IMR-90 (cell line): ENCODE measurements at regions not wholly inside any gene's neighbourhood (a gene's known extent, or its start where the extent isn't known, plus 50 kb on each side); places are given as distances from the start of the nearest gene placed in this dataset.
"Not testable (repeated sequence)": the region's sequence is repeated elsewhere in the genome, so short reads cannot be mapped to it uniquely, and the experiment has no call there.

ENCODE experiments used
- ATAC-seq: fragments of 200-7000 bp; cut with Tn5 transposase; 2 replicates; pipeline ENCODE4 v1.9.1; 2020; ENCODE audit warnings: low read depth, mild to moderate bottlenecking, moderate library complexity
- BruUV-seq: library from RNA; stranded (reverse); fragments of 400-500 nt; replicated peaks from 2 replicates; lab custom pipeline; 2021; lab: Mats Ljungman, UMichigan
- CTCF ChIA-PET: fragments of 300-600 bp; formaldehyde crosslinking; extraction: SDS; loops from one replicate; lab custom pipeline; 2021; ENCODE audit warnings: antibody characterized with exemption; lab: Yijun Ruan, JAX
- POLR2A ChIA-PET: fragments of 300-600 bp; sonication (Branson Sonifier 250); formaldehyde crosslinking; loops from one replicate; lab custom pipeline; 2022; ENCODE audit warnings: antibody characterized with exemption; ENCODE audit not compliant: unreplicated experiment; lab: Charles Lee
- DNase-seq: peaks from one replicate; pipeline ENCODE4 v3.0.0; 2013
- H2AFZ ChIP-seq: replicated peaks from 2 replicates; pipeline ENCODE3; 2013; ENCODE audit warnings: low read length, mild to moderate bottlenecking; ENCODE audit not compliant: poor library complexity
- H2AK5ac ChIP-seq: 2 replicates; pipeline ENCODE4 v1.6.1; 2013; ENCODE audit warnings: low read depth, low read length, inconsistent platforms
- H2AK9ac ChIP-seq: replicated peaks from 2 replicates; pipeline ENCODE3; 2013; ENCODE audit warnings: mild to moderate bottlenecking, low read depth, low read length, moderate library complexity; ENCODE audit not compliant: poor library complexity
- H2BK120ac ChIP-seq: 2 replicates; pipeline ENCODE4 v1.6.1; 2013; ENCODE audit warnings: low read depth, low read length, inconsistent platforms
- H2BK15ac ChIP-seq: 3 replicates; pipeline ENCODE4 v1.6.1; 2013; ENCODE audit warnings: low read depth, low read length, inconsistent platforms
- H2BK20ac ChIP-seq: 2 replicates; pipeline ENCODE4 v1.6.1; 2013; ENCODE audit warnings: low read depth, mild to moderate bottlenecking, inconsistent platforms, low read length, moderate library complexity
- H2BK5ac ChIP-seq: 2 replicates; pipeline ENCODE4 v1.6.1; 2013; ENCODE audit warnings: mild to moderate bottlenecking, low read depth, low read length, inconsistent platforms; ENCODE audit not compliant: poor library complexity, severe bottlenecking
- H3K14ac ChIP-seq: replicated peaks from 2 replicates; pipeline ENCODE4 v1.6.1; 2013; ENCODE audit warnings: low read depth, low read length, inconsistent platforms
- H3K18ac ChIP-seq: 2 replicates; pipeline ENCODE4 v1.6.1; 2013; ENCODE audit warnings: low read depth, low read length, control low read depth
- H3K23ac ChIP-seq: 2 replicates; pipeline ENCODE4 v1.6.1; 2013; ENCODE audit warnings: low read depth, low read length, inconsistent platforms
- H3K27ac ChIP-seq: 2 replicates; pipeline ENCODE4 v1.5.1; 2013; ENCODE audit warnings: mild to moderate bottlenecking, control low read depth, low read length; ENCODE audit not compliant: insufficient read depth
- H3K27me3 ChIP-seq: 2 replicates; pipeline ENCODE4 v1.6.1; 2013; ENCODE audit warnings: low read length; ENCODE audit not compliant: control insufficient read depth, insufficient read depth
- H3K36me3 ChIP-seq: 2 replicates; pipeline ENCODE4 v1.6.1; 2013; ENCODE audit warnings: low read length, mixed read lengths; ENCODE audit not compliant: control insufficient read depth, insufficient read depth
- H3K4ac ChIP-seq: 2 replicates; pipeline ENCODE4 v1.6.1; 2013; ENCODE audit warnings: low read depth, low read length, inconsistent platforms
- H3K4me1 ChIP-seq: 2 replicates; pipeline ENCODE4 v1.6.1; 2013; ENCODE audit warnings: low read length, mixed read lengths; ENCODE audit not compliant: control insufficient read depth, insufficient read depth
- H3K4me2 ChIP-seq: 2 replicates; pipeline ENCODE4 v1.6.1; 2013; ENCODE audit warnings: low read depth, mild to moderate bottlenecking, control low read depth, low read length, moderate library complexity
- H3K4me3 ChIP-seq: 2 replicates; pipeline ENCODE4 v1.5.1; 2013; ENCODE audit warnings: low read depth, mild to moderate bottlenecking, control low read depth, low read length, moderate library complexity; ENCODE audit not compliant: insufficient read depth
- H3K56ac ChIP-seq: 2 replicates; pipeline ENCODE4 v1.6.1; 2013; ENCODE audit warnings: low read length, inconsistent platforms; ENCODE audit not compliant: insufficient read depth; ENCODE audit errors: extremely low read depth
- H3K79me1 ChIP-seq, 2 experiments: 2 replicates each; pipeline ENCODE4 v1.6.1; 2013; ENCODE audit warnings: low read length in 2 of 2, inconsistent platforms in 1 of 2, low read depth in 1 of 2
- H3K9ac ChIP-seq: 2 replicates; pipeline ENCODE4 v1.6.1; 2013; ENCODE audit warnings: low read depth, low read length, control low read depth
- H3K9me1 ChIP-seq: 2 replicates; pipeline ENCODE4 v1.6.1; 2013; ENCODE audit warnings: low read length, inconsistent platforms; ENCODE audit not compliant: insufficient read depth
- H3K9me3 ChIP-seq: 2 replicates; pipeline ENCODE4 v1.6.1; 2013; ENCODE audit warnings: low read length; ENCODE audit not compliant: control insufficient read depth, insufficient read depth
- H4K20me1 ChIP-seq: 2 replicates; pipeline ENCODE4 v1.6.1; 2013; ENCODE audit warnings: low read length, inconsistent platforms; ENCODE audit not compliant: insufficient read depth
- H4K5ac ChIP-seq: 2 replicates; pipeline ENCODE4 v1.6.1; 2013; ENCODE audit warnings: mild to moderate bottlenecking, low read depth, low read length, control low read depth
- H4K8ac ChIP-seq, 2 experiments: 2 replicates each; pipeline ENCODE4 v1.6.1; 2013; ENCODE audit warnings: low read depth in 2 of 2, low read length in 2 of 2, control low read depth in 1 of 2, inconsistent platforms in 1 of 2
- H4K91ac ChIP-seq: 2 replicates; pipeline ENCODE4 v1.6.1; 2013; ENCODE audit warnings: low read depth, low read length, inconsistent platforms; ENCODE audit not compliant: insufficient read depth
- WGBS, 2 experiments: methylation state at CpG; one replicate each; pipeline versions ENCODE4 v1.1.5 to v1.1.7; 2013; ENCODE audit warnings: missing lambda C conversion rate in 2 of 2; ENCODE audit not compliant: insufficient read length in 1 of 2; ENCODE audit errors: extremely low coverage in 2 of 2; 5-methylcytosine and 5-hydroxymethylcytosine counted together
- dilution Hi-C: fragments of 300-500 bp; cut with HindIII; formaldehyde crosslinking; loops from one replicate; pipeline ENCODE4 v1.14.3; 2018; ENCODE audit warnings: low sequenced_read_pairs; ENCODE audit not compliant: unreplicated experiment
- in situ Hi-C: fragments of 300-500 bp; cut with MboI; formaldehyde crosslinking; loops from 3 replicates; pipeline ENCODE4 v1.14.3; 2019; ENCODE audit warnings: low sequenced_read_pairs, inconsistent platforms, mixed read lengths
- intact Hi-C: fragments of 100-400 bp; cut with micrococcal nuclease; formaldehyde crosslinking; loops from 2 replicates; pipeline ENCODE4 v1.10.0; 2022

DNA sequence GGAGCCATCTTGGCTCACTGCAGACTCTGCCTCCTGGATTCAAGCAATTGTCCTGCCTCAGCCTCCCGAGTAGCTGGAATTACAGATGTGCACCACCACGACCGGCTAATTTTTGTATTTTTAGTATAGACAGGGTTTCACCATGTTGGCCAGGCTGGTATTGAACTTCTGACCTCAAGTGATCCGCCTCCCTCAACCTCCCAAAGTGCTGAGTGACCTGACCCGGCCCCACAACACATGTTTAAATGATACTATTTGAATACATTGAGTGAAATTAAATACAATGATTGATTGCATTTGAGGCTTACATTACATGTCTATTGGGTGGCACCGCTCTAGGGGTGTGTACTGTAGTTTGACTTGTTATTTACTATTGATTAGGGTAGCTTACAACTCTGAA is 56.8 kb upstream of the SRSF6 start:
- H3K56ac ChIP-seq, H2BK15ac ChIP-seq, H3K4me1 ChIP-seq, H3K27me3 ChIP-seq, H3K14ac ChIP-seq, intact Hi-C loops, DNase-seq, in situ Hi-C loops, H4K20me1 ChIP-seq, H3K4ac ChIP-seq, CTCF ChIA-PET, H4K8ac ChIP-seq, H3K23ac ChIP-seq, H2AK9ac ChIP-seq, ATAC-seq, H3K79me1 ChIP-seq, H3K9me3 ChIP-seq, H3K27ac ChIP-seq, H2AFZ ChIP-seq, H3K4me2 ChIP-seq, H3K36me3 ChIP-seq, H3K18ac ChIP-seq, H2AK5ac ChIP-seq, H4K5ac ChIP-seq, H2BK20ac ChIP-seq, H3K9ac ChIP-seq, H3K9me1 ChIP-seq, BruUV-seq, H4K91ac ChIP-seq, H2BK120ac ChIP-seq, H3K4me3 ChIP-seq, dilution Hi-C loops, H2BK5ac ChIP-seq, POLR2A ChIA-PET: not testable (repeated sequence)
- no CpG with 5 or more reads among the region's 6 CpGs for WGBS, 2 experiments
